GM12891 (cell line): ENCODE measurements at regions not wholly inside any gene's neighbourhood (a gene's known extent, or its start where the extent isn't known, plus 50 kb on each side); places are given as distances from the start of the nearest gene placed in this dataset.

ENCODE experiments used
- POLR2A ChIP-seq: IDR thresholded peaks from 2 replicates; pipeline ENCODE4 v1.6.1; 2011; ENCODE audit warnings: low read depth, low read length, control low read depth
- POLR2AphosphoS5 ChIP-seq: IDR thresholded peaks from 2 replicates; pipeline ENCODE4 v1.6.1; 2011; ENCODE audit warnings: low read depth, low read length, control low read depth
- SPI1 ChIP-seq: IDR thresholded peaks from 2 replicates; pipeline ENCODE4 v1.6.1; 2011; ENCODE audit warnings: low read depth, low read length, control low read depth

DNA sequence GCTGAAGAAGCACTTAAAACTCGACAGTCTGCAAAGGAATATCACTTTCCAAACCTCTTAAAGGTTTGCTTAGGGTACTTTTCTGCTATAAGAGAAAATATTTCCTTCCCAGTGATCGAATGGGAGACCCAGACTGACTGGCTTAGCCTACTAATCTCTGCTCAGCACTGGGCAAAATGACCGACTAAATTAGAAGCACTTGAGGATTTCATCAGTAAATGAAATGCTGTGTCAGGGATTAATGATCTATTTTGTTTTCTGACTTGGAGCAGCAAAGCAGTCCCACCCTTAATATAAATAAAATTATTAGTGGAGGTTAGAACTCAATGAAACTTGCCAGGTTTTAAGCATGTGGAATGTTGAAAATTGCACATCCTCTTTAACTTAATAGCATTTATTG, 411.6 kb downstream of the NEBL start:
- no peak for TF ChIP-seq POLR2AphosphoS5
- no peak for TF ChIP-seq POLR2A
- no peak for TF ChIP-seq SPI1
